ENCODE measurements at regions not wholly inside any gene's neighbourhood (a gene's known extent, or its start where the extent isn't known, plus 50 kb on each side); places are given as distances from the start of the nearest gene placed in this dataset.

- TF ChIP-seq FOXK1 (CRISPR knock-in tag; IDR thresholded peaks at IDR 0.05) = no peak
- TF ChIP-seq CTCF (IDR thresholded peaks at IDR 0.05) = no peak
- TF ChIP-seq ELF4 (CRISPR knock-in tag; IDR thresholded peaks at IDR 0.05; ENCODE audit: low read depth) = no peak
- no peak for TF ChIP-seq FOXP4 (CRISPR knock-in tag; IDR thresholded peaks at IDR 0.05)
- no peak for TF ChIP-seq AFF4 (CRISPR knock-in tag; IDR thresholded peaks at IDR 0.05; ENCODE audit: borderline replicate concordance)
- TF ChIP-seq HMGXB4 (CRISPR knock-in tag; IDR thresholded peaks at IDR 0.05) = no peak
- no peak for TF ChIP-seq ATF3 (CRISPR knock-in tag; conservative IDR thresholded peaks at IDR 0.05)
- TF ChIP-seq FOXP1 (CRISPR knock-in tag; IDR thresholded peaks at IDR 0.05; ENCODE audit: borderline replicate concordance) = no peak
- TF ChIP-seq TCF7 (CRISPR knock-in tag; IDR thresholded peaks at IDR 0.05; ENCODE audit: low read depth) = no peak
- TF ChIP-seq ZSCAN18 (CRISPR knock-in tag; IDR thresholded peaks at IDR 0.05) = no peak
- TF ChIP-seq NR2C2 (CRISPR knock-in tag; IDR thresholded peaks at IDR 0.05) = no peak
- no peak for TF ChIP-seq MXD4 (CRISPR knock-in tag; IDR thresholded peaks at IDR 0.05; ENCODE audit: borderline replicate concordance)
- no peak for TF ChIP-seq JUN (CRISPR knock-in tag; IDR thresholded peaks at IDR 0.05)
- TF ChIP-seq ZNF138 (CRISPR knock-in tag; conservative IDR thresholded peaks at IDR 0.05) = no peak
Observed at GRCh38 chr17:6328279-6328678, 106.6 kb downstream of the AIPL1 start.
